T-helper 1 cell treated with Interleukin-12 subunit alpha and Interleukin-12 subunit beta and Interleukin-4 antibody, amounts not matched to agents 30 μg/mL and 1 μg/mL, for 36 hours (primary cell): ENCODE measurements at regions not wholly inside any gene's neighbourhood (a gene's known extent, or its start where the extent isn't known, plus 50 kb on each side); places are given as distances from the start of the nearest gene placed in this dataset.

ENCODE experiments used
- H3K27ac Mint-ChIP-seq: one replicate; pipeline ENCODE4 v1.8.0; 2021; ENCODE audit warnings: mild to moderate bottlenecking, mixed read lengths
- H3K27me3 Mint-ChIP-seq: one replicate; pipeline ENCODE4 v1.8.0; 2021; ENCODE audit warnings: low read depth, mixed read lengths
- H3K36me3 Mint-ChIP-seq: one replicate; pipeline ENCODE4 v1.8.0; 2021; ENCODE audit warnings: low read depth, mixed read lengths
- H3K4me1 Mint-ChIP-seq: one replicate; pipeline ENCODE4 v1.8.0; 2021; ENCODE audit warnings: low read depth, mixed read lengths
- H3K4me3 Mint-ChIP-seq: one replicate; pipeline ENCODE4 v1.8.0; 2021; ENCODE audit warnings: mild to moderate bottlenecking, moderate library complexity, mixed read lengths
- H3K9me3 Mint-ChIP-seq: one replicate; pipeline ENCODE4 v1.8.0; 2021; ENCODE audit warnings: mixed read lengths

DNA sequence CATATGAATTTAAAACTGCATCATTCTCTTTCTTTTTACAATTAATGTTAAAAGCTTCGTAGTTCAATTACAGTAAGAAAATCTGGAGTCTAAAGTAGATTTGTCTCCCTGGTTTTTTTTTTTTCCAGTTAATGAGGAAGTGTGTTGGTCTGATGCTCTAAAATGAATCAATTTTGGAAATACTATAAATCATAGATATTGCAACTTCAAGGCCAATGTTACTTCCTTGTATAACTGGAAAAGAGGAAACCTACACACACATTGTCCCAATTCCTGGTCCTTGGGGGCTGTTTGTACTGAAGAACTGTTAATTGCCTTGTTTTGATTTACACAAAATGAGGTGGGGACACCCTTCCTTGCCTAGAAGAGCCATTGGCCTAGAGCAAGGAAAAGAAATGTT, 107.2 kb downstream of the RGS2 start:
- Mint-ChIP-seq H3K4me3 (no peak overlapping the region), H3K27ac (no peak overlapping the region), H3K9me3 (no peaks in the 10 kb centered on the region), H3K36me3 (no peaks in the 10 kb centered on the region), H3K27me3 (no peaks in the 10 kb centered on the region), H3K4me1 (no peaks in the 10 kb centered on the region)

DNA sequence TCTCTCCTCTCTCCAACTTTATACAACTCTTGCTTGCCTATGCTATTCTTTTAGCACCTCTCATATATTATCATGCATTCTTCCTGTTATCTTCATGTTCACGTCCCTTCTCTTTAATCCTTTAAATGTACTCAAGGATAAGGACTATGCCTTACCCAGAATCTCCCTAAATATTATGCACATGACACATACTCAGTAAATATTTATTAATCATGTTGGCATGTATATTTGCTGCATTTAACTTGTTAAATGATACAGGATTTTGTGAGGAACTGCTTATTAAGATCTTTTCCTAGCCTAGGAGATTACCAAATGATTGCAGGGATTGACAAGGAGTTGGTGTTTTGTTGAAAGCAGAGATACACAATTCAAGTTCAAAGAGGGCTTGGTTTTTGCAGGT, 109.4 kb downstream of the RGS2 start:
- no peaks in the 10 kb centered on the region for H3K27me3 Mint-ChIP-seq

DNA sequence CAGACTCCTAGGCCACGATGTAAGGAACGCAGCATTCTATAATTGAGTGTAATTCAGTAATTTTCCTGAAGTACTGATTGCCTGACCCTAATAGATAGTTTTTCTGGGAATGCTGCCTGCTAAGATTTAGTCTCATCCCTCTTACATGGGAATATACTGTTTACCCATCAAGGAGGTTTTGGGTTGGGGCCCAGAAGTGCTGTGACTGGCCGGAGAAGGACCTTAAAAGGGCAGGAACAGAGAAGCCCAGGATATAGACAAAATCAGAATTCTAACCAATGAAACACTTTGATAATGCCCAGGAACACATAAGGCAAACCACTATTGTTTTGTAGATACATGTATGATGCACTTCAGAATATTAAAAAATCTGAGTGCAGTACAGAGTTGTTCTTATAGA, 111.6 kb downstream of the RGS2 start:
- Mint-ChIP-seq H3K4me1 (no peaks in the 10 kb centered on the region), H3K27ac (no peak overlapping the region), H3K9me3 (no peaks in the 10 kb centered on the region), H3K36me3 (no peaks in the 10 kb centered on the region), H3K27me3 (no peaks in the 10 kb centered on the region), H3K4me3 (no peak overlapping the region)

More for the DNA sequence above, 109.4 kb downstream of the RGS2 start:
- H3K4me1 Mint-ChIP-seq: no peaks in the 10 kb centered on the region
- no peaks in the 10 kb centered on the region for H3K9me3 Mint-ChIP-seq
- no peak overlapping the region for H3K4me3 Mint-ChIP-seq
- no peak overlapping the region for H3K27ac Mint-ChIP-seq
- no peaks in the 10 kb centered on the region for H3K36me3 Mint-ChIP-seq

DNA sequence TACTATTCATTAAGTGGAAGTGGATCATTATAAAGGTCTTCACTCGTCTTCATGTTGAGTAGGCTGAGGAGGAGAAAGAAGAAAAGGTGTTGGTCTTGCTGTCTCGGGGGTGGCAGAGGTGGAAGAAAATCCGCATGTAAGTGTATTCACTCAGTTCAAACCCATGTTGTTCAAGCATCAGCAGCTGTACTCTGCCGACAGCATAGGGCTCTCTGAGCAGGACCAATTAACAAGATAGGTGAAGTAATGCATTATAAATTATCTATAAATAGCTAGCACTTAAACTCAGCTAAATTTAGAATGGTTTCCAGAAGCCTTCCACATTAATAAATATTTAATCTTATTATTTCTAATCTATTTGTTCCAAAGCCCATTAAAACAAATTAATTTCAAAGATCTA, 116.8 kb downstream of the RGS2 start:
- no peak overlapping the region for H3K4me3 Mint-ChIP-seq
- no peaks in the 10 kb centered on the region for H3K36me3 Mint-ChIP-seq
- peaks cover 11% of the 10 kb centered on the region for H3K27me3 Mint-ChIP-seq
- H3K27ac Mint-ChIP-seq: no peak overlapping the region
- no peaks in the 10 kb centered on the region for H3K4me1 Mint-ChIP-seq
- H3K9me3 Mint-ChIP-seq: no peaks in the 10 kb centered on the region

DNA sequence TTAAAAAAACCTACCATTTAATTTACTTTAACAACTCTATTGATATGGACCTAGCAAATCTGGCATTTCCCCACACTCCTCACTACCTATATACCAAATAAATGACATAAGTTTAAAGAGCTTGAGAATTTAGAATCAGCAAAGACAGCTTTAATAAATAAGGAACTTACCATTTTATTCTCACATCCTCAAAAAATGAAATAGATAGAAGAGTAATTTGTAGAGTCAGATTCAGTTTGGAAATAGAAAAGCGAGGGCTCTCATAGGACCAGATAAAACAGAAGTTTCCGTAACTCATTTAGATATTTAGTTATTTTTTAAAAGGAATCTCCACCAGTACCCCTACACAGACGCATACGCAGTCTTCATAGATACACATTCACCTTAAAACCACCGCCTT, 117.9 kb downstream of the RGS2 start:
- Mint-ChIP-seq H3K4me3 (no peak overlapping the region), H3K27ac (no peak overlapping the region), H3K4me1 (no peaks in the 10 kb centered on the region), H3K36me3 (no peaks in the 10 kb centered on the region), H3K9me3 (no peaks in the 10 kb centered on the region), H3K27me3 (peaks cover 11% of the 10 kb centered on the region)

DNA sequence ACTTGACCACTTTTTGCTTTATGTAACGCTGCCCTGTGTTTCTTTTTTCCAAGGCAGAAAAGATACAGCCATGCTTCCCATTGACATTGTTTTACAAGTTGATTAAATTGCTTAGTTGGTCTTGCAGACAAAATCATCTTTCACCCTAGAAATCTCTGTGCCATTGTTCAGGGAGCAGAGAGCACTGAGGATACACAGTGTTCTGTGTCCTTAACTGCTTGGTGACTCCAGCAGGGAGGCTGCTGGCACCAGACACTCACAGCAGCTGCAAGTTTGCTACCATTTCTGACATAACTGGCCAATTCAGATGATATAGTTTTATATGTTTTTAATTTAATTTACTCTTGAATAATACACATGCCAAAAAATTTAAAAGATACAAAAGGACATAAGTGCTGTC, 118.7 kb downstream of the RGS2 start:
- no peaks in the 10 kb centered on the region for H3K9me3 Mint-ChIP-seq
- H3K4me1 Mint-ChIP-seq: no peaks in the 10 kb centered on the region
- H3K4me3 Mint-ChIP-seq: no peak overlapping the region
- H3K27me3 Mint-ChIP-seq: peaks cover 11% of the 10 kb centered on the region
- no peaks in the 10 kb centered on the region for H3K36me3 Mint-ChIP-seq
- no peak overlapping the region for H3K27ac Mint-ChIP-seq

DNA sequence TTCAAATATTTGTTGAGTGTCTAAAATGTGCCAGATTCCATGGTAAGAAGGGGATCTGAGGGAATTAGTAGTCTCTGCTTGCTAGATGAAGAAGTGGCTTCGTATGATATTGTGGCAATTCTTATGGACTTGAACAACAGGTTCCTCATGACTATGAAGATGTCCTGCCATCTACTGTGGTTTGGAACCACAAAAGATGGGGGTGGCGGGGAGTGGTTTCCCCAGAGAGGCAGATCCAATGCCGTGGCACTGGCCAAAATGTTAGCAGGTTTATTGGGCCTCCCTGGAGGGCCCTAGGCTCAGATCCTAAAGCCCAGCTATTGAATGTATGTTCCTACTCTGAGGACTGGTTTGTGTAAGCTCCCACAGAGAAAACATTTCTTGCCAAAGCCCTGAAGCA, 120.8 kb downstream of the RGS2 start:
- H3K36me3 Mint-ChIP-seq: no peaks in the 10 kb centered on the region
- H3K27me3 Mint-ChIP-seq: peaks cover 11% of the 10 kb centered on the region
- H3K4me1 Mint-ChIP-seq: peaks cover 6% of the 10 kb centered on the region
- no peaks in the 10 kb centered on the region for H3K9me3 Mint-ChIP-seq
- no peak overlapping the region for H3K27ac Mint-ChIP-seq
- no peak overlapping the region for H3K4me3 Mint-ChIP-seq

DNA sequence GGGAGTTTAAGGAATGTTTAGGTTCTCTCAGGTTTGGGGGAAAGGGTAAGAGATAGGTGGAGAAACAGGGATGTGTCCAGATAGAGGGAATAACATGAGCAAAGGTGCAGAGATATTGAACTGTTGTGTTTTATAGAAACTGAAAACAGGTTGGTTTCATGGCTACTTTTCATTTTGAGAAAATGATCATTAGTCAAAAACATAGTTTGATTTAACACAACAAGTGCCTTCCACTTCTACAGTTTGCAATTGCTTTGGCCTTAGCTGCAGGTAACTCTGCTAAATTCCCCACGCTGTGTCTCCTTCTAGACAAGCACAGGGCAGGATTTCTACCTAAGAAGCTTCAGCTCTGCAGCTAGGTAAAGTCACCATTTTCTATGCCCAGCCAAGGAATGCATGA, 124.9 kb downstream of the RGS2 start:
- peaks cover 19% of the 10 kb centered on the region for H3K4me1 Mint-ChIP-seq
- no peak overlapping the region for H3K4me3 Mint-ChIP-seq
- no peaks in the 10 kb centered on the region for H3K9me3 Mint-ChIP-seq
- no peaks in the 10 kb centered on the region for H3K27me3 Mint-ChIP-seq
- H3K36me3 Mint-ChIP-seq: peaks cover 2% of the 10 kb centered on the region
- no peak overlapping the region for H3K27ac Mint-ChIP-seq

DNA sequence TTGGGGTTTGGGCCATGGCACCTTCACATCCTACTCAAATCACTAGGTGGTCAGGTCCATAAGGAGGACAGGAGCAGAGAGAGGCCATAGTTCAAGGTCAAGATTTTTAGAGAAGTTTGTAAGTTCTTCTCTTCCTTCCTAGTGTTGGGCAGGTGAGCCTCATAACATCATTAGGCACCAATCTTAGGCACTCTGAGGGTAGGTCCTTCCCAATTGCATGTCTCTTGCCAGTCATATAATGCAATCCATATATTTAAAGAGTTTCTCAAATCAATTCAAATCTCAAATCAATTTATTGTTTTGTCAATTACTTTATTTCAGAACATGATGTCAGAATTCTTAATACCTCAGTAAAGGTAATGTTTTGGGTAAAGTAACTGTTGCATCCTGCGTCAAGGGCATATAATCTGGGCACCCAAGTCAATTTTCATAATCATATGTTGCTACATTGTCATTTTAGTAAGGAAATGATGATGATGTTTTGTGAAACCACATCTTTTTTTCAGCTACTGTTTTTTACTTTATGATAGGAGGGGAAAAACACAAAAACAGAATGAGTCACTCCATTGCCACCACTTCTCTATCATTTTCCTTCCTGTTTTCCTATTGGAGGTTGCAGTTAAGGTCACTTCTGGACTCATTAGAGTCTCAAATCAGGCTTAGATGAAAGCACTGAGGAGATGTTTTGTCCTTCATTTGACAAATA, 122.7 kb downstream of the UCHL5 start:
- no peaks in the 10 kb centered on the region for H3K9me3 Mint-ChIP-seq
- peaks cover 2% of the 10 kb centered on the region for H3K36me3 Mint-ChIP-seq
- H3K27me3 Mint-ChIP-seq: no peaks in the 10 kb centered on the region
- peaks cover 22% of the 10 kb centered on the region for H3K4me1 Mint-ChIP-seq
- no peak overlapping the region for H3K4me3 Mint-ChIP-seq
- peak overlapping the region; percentile 11 for H3K27ac Mint-ChIP-seq

DNA sequence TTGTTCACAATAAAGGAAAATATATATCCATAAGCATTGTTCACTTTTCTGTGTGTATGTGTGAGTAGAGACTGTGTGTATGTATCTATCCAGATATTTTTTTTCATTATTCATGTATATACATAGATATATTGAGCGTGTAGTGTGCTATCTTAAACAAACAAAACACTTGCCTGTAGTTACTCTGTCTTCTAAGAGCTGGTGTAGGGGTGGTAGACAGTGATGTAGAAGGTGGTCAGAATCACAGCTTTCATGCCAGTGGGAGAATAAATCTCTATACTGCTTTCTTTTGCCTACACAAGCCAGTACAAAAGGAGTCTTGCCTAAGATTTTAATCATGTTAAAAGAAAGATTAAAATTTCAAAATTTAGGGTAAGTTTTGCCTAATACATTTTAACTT, 122.0 kb downstream of the UCHL5 start:
- no peak overlapping the region for H3K4me3 Mint-ChIP-seq
- peaks cover 2% of the 10 kb centered on the region for H3K36me3 Mint-ChIP-seq
- H3K27me3 Mint-ChIP-seq: no peaks in the 10 kb centered on the region
- no peaks in the 10 kb centered on the region for H3K9me3 Mint-ChIP-seq
- peaks cover 22% of the 10 kb centered on the region for H3K4me1 Mint-ChIP-seq
- H3K27ac Mint-ChIP-seq: peak overlapping the region; percentile 6

DNA sequence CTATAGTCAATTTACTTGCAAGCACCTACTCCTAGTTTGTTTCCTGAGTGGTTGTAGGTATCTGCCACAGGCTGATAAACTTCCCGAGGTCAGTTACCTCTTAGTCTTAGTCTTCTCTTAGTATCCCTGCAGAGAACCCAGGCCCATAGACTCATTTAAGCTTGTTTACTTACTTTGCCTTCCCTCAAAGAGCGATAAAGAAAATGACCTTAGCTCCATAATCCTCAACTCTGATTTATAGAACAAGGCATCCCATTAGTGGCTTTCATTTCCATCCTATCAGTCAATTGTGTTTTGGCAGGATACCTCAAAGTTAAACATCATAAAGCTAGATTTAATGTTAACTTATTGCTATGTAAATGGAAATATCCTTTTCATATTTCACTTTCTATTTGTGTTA, 119.7 kb downstream of the UCHL5 start:
- Mint-ChIP-seq H3K36me3 (peaks cover 2% of the 10 kb centered on the region), H3K4me1 (peaks cover 15% of the 10 kb centered on the region), H3K4me3 (no peak overlapping the region), H3K27ac (no peak overlapping the region), H3K9me3 (no peaks in the 10 kb centered on the region), H3K27me3 (no peaks in the 10 kb centered on the region)

DNA sequence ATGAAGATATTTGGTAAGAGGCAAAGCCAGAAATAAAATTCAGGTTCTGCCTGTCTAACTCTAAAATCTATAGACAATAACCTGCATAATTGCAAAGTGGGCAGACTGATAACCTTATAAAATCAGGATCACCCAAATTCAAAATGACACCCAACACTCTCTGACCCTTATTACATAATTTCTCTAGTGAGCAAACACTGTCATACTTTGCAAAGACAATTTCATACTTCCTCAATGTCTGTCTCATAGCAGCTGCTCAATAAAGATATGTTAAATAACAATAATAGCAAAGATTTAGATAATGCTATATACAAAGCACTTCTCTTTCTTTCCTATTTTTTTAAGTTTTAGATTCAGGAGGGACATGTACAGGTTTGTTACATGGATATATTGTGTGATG, 118.5 kb downstream of the UCHL5 start:
- H3K27me3 Mint-ChIP-seq: no peaks in the 10 kb centered on the region
- H3K27ac Mint-ChIP-seq: no peak overlapping the region
- H3K9me3 Mint-ChIP-seq: no peaks in the 10 kb centered on the region
- peaks cover 15% of the 10 kb centered on the region for H3K4me1 Mint-ChIP-seq
- peaks cover 2% of the 10 kb centered on the region for H3K36me3 Mint-ChIP-seq
- no peak overlapping the region for H3K4me3 Mint-ChIP-seq

DNA sequence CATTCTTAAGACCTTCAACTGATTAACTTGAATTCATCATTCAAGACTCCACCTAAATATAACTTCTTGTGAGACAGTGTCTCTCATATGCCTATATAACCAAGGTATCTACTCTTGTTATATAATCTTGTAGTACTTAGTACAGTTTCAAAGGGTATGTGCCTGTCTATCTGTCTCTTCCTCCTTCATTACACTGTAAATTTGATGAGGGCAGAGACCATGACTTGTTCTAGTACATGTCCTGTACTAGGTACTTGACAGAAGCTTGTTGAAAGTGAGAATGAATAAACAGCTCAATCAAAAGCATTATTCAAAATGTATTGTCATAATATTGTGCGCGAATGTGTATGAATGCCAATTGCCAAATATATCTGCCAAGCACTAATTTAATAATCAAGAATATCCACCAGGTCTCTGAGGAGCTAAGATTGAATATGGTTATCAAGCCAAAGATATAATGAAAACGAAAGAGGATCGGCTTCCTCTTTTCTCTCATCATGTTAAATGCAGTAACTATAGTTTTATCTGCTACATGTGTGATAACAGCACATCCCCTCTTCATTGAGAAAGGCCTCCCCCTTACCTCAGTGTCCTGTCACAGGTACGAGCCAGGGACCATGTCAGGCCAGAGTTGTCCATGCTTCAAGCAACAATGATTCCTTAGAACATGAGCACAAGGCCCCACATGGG, 117.3 kb downstream of the UCHL5 start:
- Mint-ChIP-seq H3K36me3 (no peaks in the 10 kb centered on the region), H3K4me3 (no peak overlapping the region), H3K4me1 (peaks cover 3% of the 10 kb centered on the region), H3K9me3 (no peaks in the 10 kb centered on the region), H3K27ac (no peak overlapping the region), H3K27me3 (no peaks in the 10 kb centered on the region)

DNA sequence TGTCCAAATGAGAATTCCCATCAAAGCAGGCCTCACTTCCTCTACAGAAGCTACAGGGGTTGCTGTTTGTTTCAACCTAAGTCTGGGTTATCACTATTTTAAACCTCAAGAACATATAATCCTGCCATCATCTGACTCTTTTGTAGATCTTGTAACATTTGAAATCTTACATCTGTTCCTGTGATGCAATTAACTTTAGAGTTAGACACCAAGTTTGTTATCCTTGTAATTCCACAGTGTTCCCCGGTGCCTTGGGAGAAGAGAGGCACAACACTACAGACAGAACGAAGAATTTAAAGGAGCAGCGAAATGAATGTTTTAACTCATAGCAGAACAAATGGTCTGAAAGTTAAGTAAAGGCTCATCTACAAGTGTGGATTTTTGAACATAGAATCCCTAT, 116.1 kb downstream of the UCHL5 start:
- peaks cover 3% of the 10 kb centered on the region for H3K4me1 Mint-ChIP-seq
- H3K4me3 Mint-ChIP-seq: no peak overlapping the region
- no peaks in the 10 kb centered on the region for H3K27me3 Mint-ChIP-seq
- no peak overlapping the region for H3K27ac Mint-ChIP-seq
- H3K36me3 Mint-ChIP-seq: no peaks in the 10 kb centered on the region
- no peaks in the 10 kb centered on the region for H3K9me3 Mint-ChIP-seq

DNA sequence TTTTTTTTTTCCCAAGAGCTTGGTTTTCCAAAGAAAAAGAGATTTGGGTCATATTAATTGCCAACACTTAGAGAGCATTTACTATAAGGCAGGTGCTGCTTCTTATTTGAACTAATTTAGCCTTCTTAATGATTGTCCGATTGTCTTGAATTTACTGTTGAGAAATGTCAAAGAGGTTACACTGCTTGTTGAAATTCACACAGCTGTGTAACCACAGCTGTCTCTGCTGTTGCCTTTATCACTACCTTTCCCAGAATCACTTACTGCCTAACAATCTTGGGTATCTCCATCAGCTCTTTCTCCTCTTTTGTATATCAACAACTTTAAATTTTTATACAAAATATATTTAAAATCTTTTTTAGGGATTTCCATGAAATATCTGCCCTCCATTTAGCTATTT, 115.6 kb downstream of the UCHL5 start:
- H3K36me3 Mint-ChIP-seq: no peaks in the 10 kb centered on the region
- H3K4me1 Mint-ChIP-seq: peaks cover 3% of the 10 kb centered on the region
- no peaks in the 10 kb centered on the region for H3K9me3 Mint-ChIP-seq
- H3K4me3 Mint-ChIP-seq: no peak overlapping the region
- no peak overlapping the region for H3K27ac Mint-ChIP-seq
- no peaks in the 10 kb centered on the region for H3K27me3 Mint-ChIP-seq
